Peyer's patch (tissue), 4 donors: ENCODE measurements at regions not wholly inside any gene's neighbourhood (a gene's known extent, or its start where the extent isn't known, plus 50 kb on each side); places are given as distances from the start of the nearest gene placed in this dataset.

Source experiments
- POLR2A ChIP-seq, 2 donors: fragments of 450-650 bp; IDR thresholded peaks; one replicate each; pipeline ENCODE4 v1.5.1; 2017; ENCODE audit warnings: antibody characterized with exemption in 2 of 2, mild to moderate bottlenecking in 2 of 2, moderate library complexity in 2 of 2
- TF ChIP-seq, protein P1 (sequence below), 6 experiments: fragments of 450-650 bp in 4 of 6; fragments of 200-600 bp in 2 of 6; sonication (generic) in 1 of 6; IDR thresholded peaks; one replicate each; pipeline ENCODE4 v1.5.1; 2017 to 2019; ENCODE audit warnings: antibody characterized with exemption in 6 of 6, mild to moderate bottlenecking in 3 of 6, moderate library complexity in 1 of 6

DNA sequence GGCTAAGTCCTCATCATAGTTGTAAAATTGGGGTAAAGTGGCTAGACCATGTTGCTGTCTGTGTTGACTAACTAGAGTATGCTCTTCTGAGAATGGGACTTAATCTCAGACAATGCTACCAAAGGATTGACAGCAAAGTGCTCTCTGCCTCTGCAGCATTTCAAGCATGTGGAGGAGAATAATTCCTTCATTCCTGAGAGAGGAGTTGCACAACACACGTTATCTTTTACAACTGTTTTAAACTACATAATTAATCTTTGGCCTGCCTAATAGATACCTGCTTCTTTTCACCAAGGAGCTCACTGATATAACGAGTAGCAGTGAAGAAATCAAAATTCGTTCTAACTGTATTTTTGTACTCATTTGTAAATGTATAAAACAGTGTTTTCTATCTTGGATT lies 2172.2 kb downstream of the PCDH9 start:
- TF ChIP-seq, protein P1, sequence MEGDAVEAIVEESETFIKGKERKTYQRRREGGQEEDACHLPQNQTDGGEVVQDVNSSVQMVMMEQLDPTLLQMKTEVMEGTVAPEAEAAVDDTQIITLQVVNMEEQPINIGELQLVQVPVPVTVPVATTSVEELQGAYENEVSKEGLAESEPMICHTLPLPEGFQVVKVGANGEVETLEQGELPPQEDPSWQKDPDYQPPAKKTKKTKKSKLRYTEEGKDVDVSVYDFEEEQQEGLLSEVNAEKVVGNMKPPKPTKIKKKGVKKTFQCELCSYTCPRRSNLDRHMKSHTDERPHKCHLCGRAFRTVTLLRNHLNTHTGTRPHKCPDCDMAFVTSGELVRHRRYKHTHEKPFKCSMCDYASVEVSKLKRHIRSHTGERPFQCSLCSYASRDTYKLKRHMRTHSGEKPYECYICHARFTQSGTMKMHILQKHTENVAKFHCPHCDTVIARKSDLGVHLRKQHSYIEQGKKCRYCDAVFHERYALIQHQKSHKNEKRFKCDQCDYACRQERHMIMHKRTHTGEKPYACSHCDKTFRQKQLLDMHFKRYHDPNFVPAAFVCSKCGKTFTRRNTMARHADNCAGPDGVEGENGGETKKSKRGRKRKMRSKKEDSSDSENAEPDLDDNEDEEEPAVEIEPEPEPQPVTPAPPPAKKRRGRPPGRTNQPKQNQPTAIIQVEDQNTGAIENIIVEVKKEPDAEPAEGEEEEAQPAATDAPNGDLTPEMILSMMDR (IDR thresholded peaks at IDR 0.05): no peak
- no peak for TF ChIP-seq POLR2A (IDR thresholded peaks at IDR 0.05)
